ENCODE measurements at regions not wholly inside any gene's neighbourhood (a gene's known extent, or its start where the extent isn't known, plus 50 kb on each side); places are given as distances from the start of the nearest gene placed in this dataset.

DNA sequence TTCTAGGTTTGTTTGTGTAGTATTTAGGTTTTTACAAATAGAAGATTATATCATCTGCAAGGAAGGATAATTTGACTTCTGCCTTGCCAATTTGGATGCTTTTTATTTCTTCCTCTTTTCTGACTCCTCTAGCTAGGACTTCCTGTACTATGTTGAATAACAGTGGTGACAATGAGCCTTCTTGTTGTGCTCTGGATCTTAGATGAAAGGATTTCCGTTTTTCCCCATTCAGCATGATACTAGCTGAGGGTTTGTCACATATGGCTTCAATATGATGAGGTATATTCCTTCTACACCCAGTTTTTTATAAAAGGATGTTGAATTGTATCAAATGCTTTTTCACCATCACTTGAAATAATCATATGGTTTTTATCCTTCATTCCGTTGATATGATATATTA is 101.4 kb downstream of the FBXO4 start:
- H3K4me3 ChIP-seq (ENCODE audit: insufficient read depth, low read length, poor library complexity, severe bottlenecking): no peak overlapping the region
- H4K20me1 ChIP-seq (ENCODE audit: low read depth, low read length): no peaks in the 10 kb centered on the region
- H3K27ac ChIP-seq (ENCODE audit: low read depth, low read length): no peak overlapping the region
- H3K79me2 ChIP-seq (ENCODE audit: insufficient read depth, low read length): no peaks in the 10 kb centered on the region
- no peaks in the 10 kb centered on the region for H3K9me3 ChIP-seq (ENCODE audit: insufficient read depth, low read length)
- TF ChIP-seq, protein P1, sequence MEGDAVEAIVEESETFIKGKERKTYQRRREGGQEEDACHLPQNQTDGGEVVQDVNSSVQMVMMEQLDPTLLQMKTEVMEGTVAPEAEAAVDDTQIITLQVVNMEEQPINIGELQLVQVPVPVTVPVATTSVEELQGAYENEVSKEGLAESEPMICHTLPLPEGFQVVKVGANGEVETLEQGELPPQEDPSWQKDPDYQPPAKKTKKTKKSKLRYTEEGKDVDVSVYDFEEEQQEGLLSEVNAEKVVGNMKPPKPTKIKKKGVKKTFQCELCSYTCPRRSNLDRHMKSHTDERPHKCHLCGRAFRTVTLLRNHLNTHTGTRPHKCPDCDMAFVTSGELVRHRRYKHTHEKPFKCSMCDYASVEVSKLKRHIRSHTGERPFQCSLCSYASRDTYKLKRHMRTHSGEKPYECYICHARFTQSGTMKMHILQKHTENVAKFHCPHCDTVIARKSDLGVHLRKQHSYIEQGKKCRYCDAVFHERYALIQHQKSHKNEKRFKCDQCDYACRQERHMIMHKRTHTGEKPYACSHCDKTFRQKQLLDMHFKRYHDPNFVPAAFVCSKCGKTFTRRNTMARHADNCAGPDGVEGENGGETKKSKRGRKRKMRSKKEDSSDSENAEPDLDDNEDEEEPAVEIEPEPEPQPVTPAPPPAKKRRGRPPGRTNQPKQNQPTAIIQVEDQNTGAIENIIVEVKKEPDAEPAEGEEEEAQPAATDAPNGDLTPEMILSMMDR (IDR thresholded peaks at IDR 0.05; ENCODE audit: insufficient read depth, low read length, poor library complexity, severe bottlenecking): no peak
- TF ChIP-seq EZH2phosphoT487 (conservative IDR thresholded peaks at IDR 0.05; ENCODE audit: low read length): no peak
- no peaks in the 10 kb centered on the region for H3K27me3 ChIP-seq (ENCODE audit: low read length)
- no peak overlapping the region for H3K9ac ChIP-seq (ENCODE audit: low read length)
- no peak overlapping the region for H2AFZ ChIP-seq (ENCODE audit: low read depth, low read length, severe bottlenecking)
- no peak overlapping the region for H3K4me2 ChIP-seq (ENCODE audit: low read depth, low read length, poor library complexity, severe bottlenecking)
- H3K9me2 ChIP-seq (replicated peaks; ENCODE audit: insufficient read depth, low read length): no peaks in the 10 kb centered on the region
- H3F3A ChIP-seq (ENCODE audit: insufficient read depth): no peaks in the 10 kb centered on the region
- H3K36me3 ChIP-seq (ENCODE audit: low read length): no peaks in the 10 kb centered on the region

DNA sequence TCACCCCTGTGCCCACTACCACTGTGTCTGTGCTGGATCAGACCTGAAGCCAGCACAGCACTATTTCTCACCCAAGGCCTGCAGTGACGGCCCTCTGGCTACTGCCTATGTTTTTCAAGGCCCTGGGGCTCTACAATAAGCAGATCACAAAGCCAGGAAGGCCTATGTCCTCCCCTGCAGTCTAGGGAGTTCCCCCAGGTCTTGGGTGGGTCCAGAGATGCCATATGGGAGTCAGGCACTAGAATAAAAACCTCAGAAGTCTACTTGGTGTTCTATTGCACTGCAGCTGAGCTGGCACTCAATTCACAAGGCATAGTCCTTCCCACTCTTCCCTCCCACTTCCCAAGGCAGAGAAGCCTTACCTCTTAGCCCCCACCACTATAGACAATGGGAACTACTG is 107.1 kb downstream of the FBXO4 start:
- H3K79me2 ChIP-seq (ENCODE audit: insufficient read depth, low read length): no peaks in the 10 kb centered on the region
- H3F3A ChIP-seq (ENCODE audit: insufficient read depth): no peaks in the 10 kb centered on the region
- H3K4me2 ChIP-seq (ENCODE audit: low read depth, low read length, poor library complexity, severe bottlenecking): no peak overlapping the region
- no peak overlapping the region for H3K9ac ChIP-seq (ENCODE audit: low read length)
- no peak for TF ChIP-seq EZH2phosphoT487 (conservative IDR thresholded peaks at IDR 0.05; ENCODE audit: low read length)
- TF ChIP-seq, protein P1 (IDR thresholded peaks at IDR 0.05; ENCODE audit: insufficient read depth, low read length, poor library complexity, severe bottlenecking): no peak
- no peaks in the 10 kb centered on the region for H3K27me3 ChIP-seq (ENCODE audit: low read length)
- no peak overlapping the region for H3K4me3 ChIP-seq (ENCODE audit: insufficient read depth, low read length, poor library complexity, severe bottlenecking)
- no peak overlapping the region for H2AFZ ChIP-seq (ENCODE audit: low read depth, low read length, severe bottlenecking)
- H4K20me1 ChIP-seq (ENCODE audit: low read depth, low read length): no peaks in the 10 kb centered on the region
- H3K27ac ChIP-seq (ENCODE audit: low read depth, low read length): no peak overlapping the region
- no peaks in the 10 kb centered on the region for H3K9me3 ChIP-seq (ENCODE audit: insufficient read depth, low read length)
- no peaks in the 10 kb centered on the region for H3K9me2 ChIP-seq (replicated peaks; ENCODE audit: insufficient read depth, low read length)
- H3K36me3 ChIP-seq (ENCODE audit: low read length): no peaks in the 10 kb centered on the region

DNA sequence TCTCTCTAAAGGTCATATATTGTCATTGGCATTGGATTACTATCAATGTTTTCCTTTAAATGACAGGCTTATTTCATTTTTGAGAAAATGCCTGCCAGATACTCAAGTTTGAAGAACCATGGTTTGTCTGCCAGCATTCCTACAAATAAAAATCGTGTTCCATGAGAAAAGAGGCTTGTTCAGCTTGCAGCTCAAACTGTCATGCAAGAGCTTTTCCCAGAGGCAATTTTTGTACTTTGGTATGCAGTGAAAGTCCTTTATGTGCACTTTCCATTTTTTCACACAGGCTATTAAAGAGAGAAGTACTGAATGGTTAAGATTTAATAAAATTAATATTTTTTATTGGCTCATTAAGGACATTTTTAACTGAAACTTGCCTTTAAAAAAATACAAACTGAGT is 110.4 kb downstream of the FBXO4 start:
- Histone ChIP-seq H3K36me3 (ENCODE audit: low read length) (no peaks in the 10 kb centered on the region), H3K27ac (ENCODE audit: low read depth, low read length) (no peak overlapping the region), H3K9ac (ENCODE audit: low read length) (no peak overlapping the region), H3F3A (ENCODE audit: insufficient read depth) (no peaks in the 10 kb centered on the region), H3K4me2 (ENCODE audit: low read depth, low read length, poor library complexity, severe bottlenecking) (no peak overlapping the region), H3K9me3 (ENCODE audit: insufficient read depth, low read length) (no peaks in the 10 kb centered on the region), H3K4me3 (ENCODE audit: insufficient read depth, low read length, poor library complexity, severe bottlenecking) (no peak overlapping the region), H2AFZ (ENCODE audit: low read depth, low read length, severe bottlenecking) (no peak overlapping the region), H3K27me3 (ENCODE audit: low read length) (no peaks in the 10 kb centered on the region), H4K20me1 (ENCODE audit: low read depth, low read length) (no peaks in the 10 kb centered on the region), H3K9me2 (replicated peaks; ENCODE audit: insufficient read depth, low read length) (no peaks in the 10 kb centered on the region), H3K79me2 (ENCODE audit: insufficient read depth, low read length) (no peaks in the 10 kb centered on the region)
- TF ChIP-seq, protein P1 (IDR thresholded peaks at IDR 0.05; ENCODE audit: insufficient read depth, low read length, poor library complexity, severe bottlenecking): no peak
- TF ChIP-seq EZH2phosphoT487 (conservative IDR thresholded peaks at IDR 0.05; ENCODE audit: low read length): no peak
